ENCODE measurements at regions not wholly inside any gene's neighbourhood (a gene's known extent, or its start where the extent isn't known, plus 50 kb on each side); places are given as distances from the start of the nearest gene placed in this dataset.

- no peak for TF ChIP-seq CTCF (conservative IDR thresholded peaks at IDR 0.05)
- H3K27ac ChIP-seq: no peak overlapping the region
Observed at GRCh38 chr2:12533337-12534005, 183.3 kb upstream of the TRIB2 start.

GRCh38 chr2:12534646-12535263 is 182.0 kb upstream of the TRIB2 start:
- TF ChIP-seq CTCF (conservative IDR thresholded peaks at IDR 0.05): no peak
- H3K27ac ChIP-seq: no peak overlapping the region

- no peak overlapping the region for H3K27ac ChIP-seq
- no peak for TF ChIP-seq CTCF (conservative IDR thresholded peaks at IDR 0.05)
Observed at GRCh38 chr2:12536976-12537375, 179.8 kb upstream of the TRIB2 start.

GRCh38 chr2:12538138-12538694 is 178.5 kb upstream of the TRIB2 start:
- no peak for TF ChIP-seq CTCF (conservative IDR thresholded peaks at IDR 0.05)
- no peak overlapping the region for H3K27ac ChIP-seq

- no peak overlapping the region for H3K27ac ChIP-seq
- TF ChIP-seq CTCF (conservative IDR thresholded peaks at IDR 0.05): no peak
Observed at GRCh38 chr2:12539336-12539735, 177.4 kb upstream of the TRIB2 start.

- H3K27ac ChIP-seq: no peak overlapping the region
Observed at GRCh38 chr2:12539776-12540562, 176.8 kb upstream of the TRIB2 start.

More at GRCh38 chr2:12539776-12540562, 176.8 kb upstream of the TRIB2 start:
- TF ChIP-seq CTCF (conservative IDR thresholded peaks at IDR 0.05): no peak
